Activated CD8-positive, alpha-beta memory T cell treated with anti-CD3 and anti-CD28 coated beads, Interleukin-2, amount 10 ng/mL, durations not matched to agents 7 days and 5 days (primary cell): ENCODE measurements at regions not wholly inside any gene's neighbourhood (a gene's known extent, or its start where the extent isn't known, plus 50 kb on each side); places are given as distances from the start of the nearest gene placed in this dataset.
A peak's percentile ranks its signal among the peaks of the same experiment; 100 is the strongest.

ENCODE experiments used
- ATAC-seq: fragments of 150-1000 bp; cut with Tn5 transposase; one replicate; pipeline ENCODE4 v1.10.0; 2021; ENCODE audit warnings: moderate library complexity
- CTCF ChIA-PET: fragments of 350-600 bp; sonication (Branson Sonifier 250); formaldehyde crosslinking; loops from one replicate; lab custom pipeline; 2021; ENCODE audit warnings: antibody characterized with exemption; lab: Charles Lee
- DNase-seq: peaks from one replicate; pipeline ENCODE4 v3.0.0-alpha.2; 2020
- H3K27ac Mint-ChIP-seq: one replicate; pipeline ENCODE4 v1.8.0; 2021; ENCODE audit warnings: mild to moderate bottlenecking, mixed read lengths
- H3K27me3 Mint-ChIP-seq: one replicate; pipeline ENCODE4 v1.8.0; 2021; ENCODE audit warnings: mixed read lengths
- H3K36me3 Mint-ChIP-seq: one replicate; pipeline ENCODE4 v1.8.0; 2021; ENCODE audit warnings: mild to moderate bottlenecking, mixed read lengths
- H3K4me1 Mint-ChIP-seq: one replicate; pipeline ENCODE4 v1.8.0; 2021; ENCODE audit warnings: mixed read lengths
- H3K4me3 Mint-ChIP-seq: one replicate; pipeline ENCODE4 v1.8.0; 2021; ENCODE audit warnings: mild to moderate bottlenecking, moderate library complexity, mixed read lengths
- H3K9me3 Mint-ChIP-seq: one replicate; pipeline ENCODE4 v1.8.0; 2022; ENCODE audit warnings: low read depth, mixed read lengths

- no peaks in the 10 kb centered on the region for H3K27me3 Mint-ChIP-seq
- CTCF ChIA-PET, result interaction anchor here (0.5 kb wide), 1 partner anchor 59 kb away, joined by 3 read pairs; no protein-coding TSS in a partner anchor
- peak; percentile 72 for DNase-seq
- peaks cover 4% of the 10 kb centered on the region for H3K9me3 Mint-ChIP-seq
- peaks cover 25% of the 10 kb centered on the region for H3K4me1 Mint-ChIP-seq
- ATAC-seq, result peak; percentile 86
- H3K4me3 Mint-ChIP-seq, result peak overlapping the region; percentile 40
- H3K36me3 Mint-ChIP-seq, result peaks cover 29% of the 10 kb centered on the region
- H3K27ac Mint-ChIP-seq, result peak overlapping the region; percentile 85
These were observed 107.4 kb upstream of the USP9Y start for GRCh38 chrY:12593532-12594216.

- Mint-ChIP-seq H3K4me1 (peaks cover 29% of the 10 kb centered on the region), H3K36me3 (peaks cover 37% of the 10 kb centered on the region), H3K4me3 (no peak overlapping the region), H3K27ac (peak overlapping the region; percentile 54), H3K9me3 (peaks cover 4% of the 10 kb centered on the region), H3K27me3 (no peaks in the 10 kb centered on the region)
- DNase-seq, result no peak
- CTCF ChIA-PET, result no interaction called here
- ATAC-seq, result no peak
These were observed 102.2 kb upstream of the USP9Y start for GRCh38 chrY:12598783-12599182.

- Mint-ChIP-seq H3K27ac (no peak overlapping the region), H3K4me1 (peaks cover 2% of the 10 kb centered on the region), H3K4me3 (no peak overlapping the region), H3K36me3 (peaks cover 4% of the 10 kb centered on the region), H3K27me3 (no peaks in the 10 kb centered on the region), H3K9me3 (no peaks in the 10 kb centered on the region)
- CTCF ChIA-PET, result no interaction called here
- no peak for ATAC-seq
- no peak for DNase-seq
These were observed 95.6 kb upstream of the USP9Y start for GRCh38 chrY:12605426-12605825.

GRCh38 chrY:12610861-12611260 is 90.2 kb upstream of the USP9Y start:
- peaks cover 3% of the 10 kb centered on the region for H3K36me3 Mint-ChIP-seq
- CTCF ChIA-PET, result no interaction called here
- DNase-seq (no peak), ATAC-seq (no peak)
- no peak overlapping the region for H3K27ac Mint-ChIP-seq
- H3K4me3 Mint-ChIP-seq, result no peak overlapping the region
- no peaks in the 10 kb centered on the region for H3K4me1 Mint-ChIP-seq
- H3K9me3 Mint-ChIP-seq, result peaks cover 4% of the 10 kb centered on the region
- H3K27me3 Mint-ChIP-seq, result no peaks in the 10 kb centered on the region

GRCh38 chrY:12615733-12616446 is 85.1 kb upstream of the USP9Y start:
- H3K4me1 Mint-ChIP-seq, result no peaks in the 10 kb centered on the region
- DNase-seq (no peak), ATAC-seq (no peak)
- peaks cover 4% of the 10 kb centered on the region for H3K9me3 Mint-ChIP-seq
- H3K4me3 Mint-ChIP-seq, result no peak overlapping the region
- H3K27ac Mint-ChIP-seq, result no peak overlapping the region
- CTCF ChIA-PET, result no interaction called here
- H3K27me3 Mint-ChIP-seq, result no peaks in the 10 kb centered on the region
- H3K36me3 Mint-ChIP-seq, result peaks cover 3% of the 10 kb centered on the region

GRCh38 chrY:12621454-12622081 is 79.5 kb upstream of the USP9Y start:
- CTCF ChIA-PET, result interaction anchor here (0.8 to 2.4 kb wide), 2 partner anchors 124 to 142 kb away, joined by 4 to 12 read pairs; no protein-coding TSS in a partner anchor
- Mint-ChIP-seq H3K27me3 (no peaks in the 10 kb centered on the region), H3K27ac (no peak overlapping the region), H3K4me3 (no peak overlapping the region), H3K36me3 (no peaks in the 10 kb centered on the region), H3K4me1 (peaks cover 3% of the 10 kb centered on the region), H3K9me3 (no peaks in the 10 kb centered on the region)
- ATAC-seq, result peak; percentile 45
- no peak for DNase-seq

- CTCF ChIA-PET, result no interaction called here
- peaks cover 3% of the 10 kb centered on the region for H3K36me3 Mint-ChIP-seq
- H3K27me3 Mint-ChIP-seq, result no peaks in the 10 kb centered on the region
- no peak for ATAC-seq
- H3K27ac Mint-ChIP-seq, result no peak overlapping the region
- peaks cover 14% of the 10 kb centered on the region for H3K4me1 Mint-ChIP-seq
- no peaks in the 10 kb centered on the region for H3K9me3 Mint-ChIP-seq
- H3K4me3 Mint-ChIP-seq, result no peak overlapping the region
- no peak for DNase-seq
These were observed 77.8 kb upstream of the USP9Y start for GRCh38 chrY:12623204-12623603.

GRCh38 chrY:12642986-12643385 is 58.0 kb upstream of the USP9Y start:
- no peaks in the 10 kb centered on the region for H3K4me1 Mint-ChIP-seq
- no peaks in the 10 kb centered on the region for H3K27me3 Mint-ChIP-seq
- no peak for ATAC-seq
- H3K27ac Mint-ChIP-seq, result no peak overlapping the region
- no peaks in the 10 kb centered on the region for H3K36me3 Mint-ChIP-seq
- no peak for DNase-seq
- H3K4me3 Mint-ChIP-seq, result no peak overlapping the region
- CTCF ChIA-PET, result no interaction called here
- H3K9me3 Mint-ChIP-seq, result no peaks in the 10 kb centered on the region

- no peaks in the 10 kb centered on the region for H3K4me1 Mint-ChIP-seq
- no peak overlapping the region for H3K4me3 Mint-ChIP-seq
- CTCF ChIA-PET, result no interaction called here
- DNase-seq (no peak), ATAC-seq (no peak)
- no peaks in the 10 kb centered on the region for H3K9me3 Mint-ChIP-seq
- no peak overlapping the region for H3K27ac Mint-ChIP-seq
- no peaks in the 10 kb centered on the region for H3K27me3 Mint-ChIP-seq
- H3K36me3 Mint-ChIP-seq, result no peaks in the 10 kb centered on the region
These were observed 57.2 kb upstream of the USP9Y start for GRCh38 chrY:12643693-12644348.

GRCh38 chrY:12651095-12651494 is 49.9 kb upstream of the USP9Y start:
- no peak overlapping the region for H3K4me3 Mint-ChIP-seq
- H3K4me1 Mint-ChIP-seq, result no peaks in the 10 kb centered on the region
- H3K27me3 Mint-ChIP-seq, result no peaks in the 10 kb centered on the region
- no peaks in the 10 kb centered on the region for H3K36me3 Mint-ChIP-seq
- CTCF ChIA-PET, result no interaction called here
- no peaks in the 10 kb centered on the region for H3K9me3 Mint-ChIP-seq
- DNase-seq (no peak), ATAC-seq (no peak)
- no peak overlapping the region for H3K27ac Mint-ChIP-seq
